ENCODE measurements at regions not wholly inside any gene's neighbourhood (a gene's known extent, or its start where the extent isn't known, plus 50 kb on each side); places are given as distances from the start of the nearest gene placed in this dataset.
"Not testable (repeated sequence)": the region's sequence is repeated elsewhere in the genome, so short reads cannot be mapped to it uniquely, and the experiment has no call there.

DNA sequence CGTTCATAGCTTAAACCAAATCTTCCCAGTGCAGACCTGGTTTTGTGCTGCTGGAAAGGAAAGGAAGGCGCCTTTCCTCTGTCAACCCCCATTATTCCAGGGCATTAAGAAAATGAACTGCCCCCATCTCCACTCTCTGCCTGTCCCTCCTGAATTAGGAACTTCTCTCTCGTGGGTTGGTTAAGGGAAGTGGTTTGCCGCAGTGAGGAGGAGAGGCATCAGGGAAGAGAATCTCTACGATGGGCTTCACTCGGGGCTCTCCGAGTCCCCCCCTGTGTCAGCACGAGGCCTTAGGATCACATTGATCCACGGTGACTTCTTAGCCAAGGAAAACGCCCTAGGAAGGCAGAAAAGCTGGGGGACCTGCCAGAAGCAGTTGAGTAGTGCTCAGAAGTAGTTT is 53.9 kb upstream of the LYZL2 start:
- ATAC-seq (ENCODE audit: low FRiP score in 2 of 2) (no peak), DNase-seq (no peak)
- Histone ChIP-seq H3K27me3 (no peaks in the 10 kb centered on the region), H3K27ac (no peak overlapping the region), H3K4me3 (no peak overlapping the region), H3K36me3 (no peaks in the 10 kb centered on the region), H3K9me3 (no peaks in the 10 kb centered on the region), H3K4me1 (peaks cover 0 to 7% (median 5%) of the 10 kb centered on the region in 4 donors)
- TF ChIP-seq POLR2AphosphoS5 (IDR thresholded peaks at IDR 0.05): no peak
- TF ChIP-seq POLR2A (IDR thresholded peaks at IDR 0.05): no peak
- TF ChIP-seq EP300 (IDR thresholded peaks at IDR 0.05): no peak
- TF ChIP-seq, protein P1, sequence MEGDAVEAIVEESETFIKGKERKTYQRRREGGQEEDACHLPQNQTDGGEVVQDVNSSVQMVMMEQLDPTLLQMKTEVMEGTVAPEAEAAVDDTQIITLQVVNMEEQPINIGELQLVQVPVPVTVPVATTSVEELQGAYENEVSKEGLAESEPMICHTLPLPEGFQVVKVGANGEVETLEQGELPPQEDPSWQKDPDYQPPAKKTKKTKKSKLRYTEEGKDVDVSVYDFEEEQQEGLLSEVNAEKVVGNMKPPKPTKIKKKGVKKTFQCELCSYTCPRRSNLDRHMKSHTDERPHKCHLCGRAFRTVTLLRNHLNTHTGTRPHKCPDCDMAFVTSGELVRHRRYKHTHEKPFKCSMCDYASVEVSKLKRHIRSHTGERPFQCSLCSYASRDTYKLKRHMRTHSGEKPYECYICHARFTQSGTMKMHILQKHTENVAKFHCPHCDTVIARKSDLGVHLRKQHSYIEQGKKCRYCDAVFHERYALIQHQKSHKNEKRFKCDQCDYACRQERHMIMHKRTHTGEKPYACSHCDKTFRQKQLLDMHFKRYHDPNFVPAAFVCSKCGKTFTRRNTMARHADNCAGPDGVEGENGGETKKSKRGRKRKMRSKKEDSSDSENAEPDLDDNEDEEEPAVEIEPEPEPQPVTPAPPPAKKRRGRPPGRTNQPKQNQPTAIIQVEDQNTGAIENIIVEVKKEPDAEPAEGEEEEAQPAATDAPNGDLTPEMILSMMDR (IDR thresholded peaks at IDR 0.05): no peak
- WGBS, 2 donors: 52 to 87% methylated on average over 10 of the region's 10 CpGs

DNA sequence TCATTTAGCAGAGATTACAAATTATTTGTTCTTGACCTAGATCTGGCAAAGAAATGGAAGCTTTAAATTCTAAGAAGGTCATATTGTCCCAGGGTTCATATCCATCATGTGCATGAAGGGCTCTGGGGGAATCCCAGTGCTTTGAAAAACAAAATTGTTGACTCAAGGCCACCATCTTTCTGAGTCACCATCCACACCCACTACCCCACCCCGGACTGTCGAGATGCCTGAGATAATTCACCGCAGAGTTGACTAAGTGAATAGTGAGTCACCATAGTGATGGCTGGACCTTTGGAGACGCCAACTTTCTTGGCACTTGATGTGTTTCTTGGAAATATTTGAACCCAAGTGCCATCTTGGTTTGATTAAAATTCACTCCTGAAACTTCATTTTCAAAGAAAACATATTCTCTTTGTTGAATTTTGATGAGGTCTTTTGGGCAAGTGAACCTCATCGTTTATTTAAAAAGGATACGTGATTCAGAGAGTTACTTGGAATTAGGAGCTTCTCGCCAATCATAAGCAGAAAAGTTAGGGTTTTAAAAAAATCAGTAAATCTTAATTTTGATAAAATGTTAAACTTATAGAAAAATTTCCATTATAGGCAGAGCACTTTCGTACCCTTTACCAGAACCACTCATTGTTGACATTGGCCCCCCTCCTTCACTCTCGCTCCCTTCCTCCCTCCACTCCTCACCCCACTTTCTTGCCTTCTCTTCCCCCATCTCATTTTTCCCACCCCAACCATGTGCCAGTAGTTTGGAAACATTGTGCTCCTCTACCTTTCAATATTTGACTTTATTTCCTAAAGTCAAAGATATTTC is 53.0 kb upstream of the LYZL2 start:
- 75 to 78% methylated on average over 9 of the region's 9 CpGs for WGBS, 2 donors
- peak in 1 of 2 donors; percentile 95 for ATAC-seq (ENCODE audit: low FRiP score in 2 of 2)

GRCh38 chr10:30680908-30681307 is 51.4 kb upstream of the LYZL2 start:
- no peaks in the 10 kb centered on the region for H3K36me3 ChIP-seq
- H3K4me1 ChIP-seq: no peaks in the 10 kb centered on the region
- no peaks in the 10 kb centered on the region for H3K9me3 ChIP-seq
- 80 to 85% methylated on average over 1 of the region's 1 CpG for WGBS, 2 donors
- TF ChIP-seq POLR2A (IDR thresholded peaks at IDR 0.05) (no peak), EP300 (IDR thresholded peaks at IDR 0.05) (no peak), POLR2AphosphoS5 (IDR thresholded peaks at IDR 0.05) (no peak)
- TF ChIP-seq, protein P1 (IDR thresholded peaks at IDR 0.05): no peak
- H3K27ac ChIP-seq: no peak overlapping the region
- DNase-seq: no peak
- no peaks in the 10 kb centered on the region for H3K27me3 ChIP-seq
- no peak overlapping the region for H3K4me3 ChIP-seq
- ATAC-seq (ENCODE audit: low FRiP score in 2 of 2): no peak

More for the DNA sequence above, 53.0 kb upstream of the LYZL2 start:
- DNase-seq, H3K4me3 ChIP-seq, H3K27ac ChIP-seq, H3K36me3 ChIP-seq, H3K27me3 ChIP-seq, H3K4me1 ChIP-seq, H3K9me3 ChIP-seq: not testable (repeated sequence)
